NCI-H2029 treated with DMSO at 0.1 percent for 48 hours (cell line): ENCODE measurements at regions not wholly inside any gene's neighbourhood (a gene's known extent, or its start where the extent isn't known, plus 50 kb on each side); places are given as distances from the start of the nearest gene placed in this dataset.
"Not testable (repeated sequence)": the region's sequence is repeated elsewhere in the genome, so short reads cannot be mapped to it uniquely, and the experiment has no call there.

Experiments used
- DNase-seq: peaks from one replicate; lab custom pipeline; 2025; lab: John Stamatoyannopoulos, UW

GRCh38 chr12:17084831-17085230 lies 478.9 kb upstream of the LMO3 start:
- no peak for DNase-seq

GRCh38 chr12:17079251-17079909 lies 473.4 kb upstream of the LMO3 start:
- DNase-seq = no peak

- no peak for DNase-seq
These were observed 471.6 kb upstream of the LMO3 start for GRCh38 chr12:17077594-17077993.

GRCh38 chr12:17076811-17077210 lies 470.8 kb upstream of the LMO3 start:
- DNase-seq = no peak

- no peak for DNase-seq
These were observed 470.2 kb upstream of the LMO3 start for GRCh38 chr12:17076028-17076744.

GRCh38 chr12:17064834-17065233 lies 458.9 kb upstream of the LMO3 start:
- DNase-seq = no peak

GRCh38 chr12:17062267-17063036 lies 456.5 kb upstream of the LMO3 start:
- DNase-seq = no peak

- no peak for DNase-seq
These were observed 454.3 kb upstream of the LMO3 start for GRCh38 chr12:17060260-17060659.

GRCh38 chr12:17056546-17056945 lies 450.6 kb upstream of the LMO3 start:
- no peak for DNase-seq

- DNase-seq = no peak
These were observed 433.0 kb upstream of the LMO3 start for GRCh38 chr12:17038923-17039322.

GRCh38 chr12:17035372-17035771 lies 429.4 kb upstream of the LMO3 start:
- no peak for DNase-seq

- no peak for DNase-seq
These were observed 424.4 kb upstream of the LMO3 start for GRCh38 chr12:17030338-17030737.

- DNase-seq = no peak
These were observed 422.4 kb upstream of the LMO3 start for GRCh38 chr12:17028348-17028747.

GRCh38 chr12:17025424-17025823 lies 419.5 kb upstream of the LMO3 start:
- not testable (repeated sequence) for DNase-seq

GRCh38 chr12:17020765-17021164 lies 414.8 kb upstream of the LMO3 start:
- DNase-seq = no peak

- DNase-seq = no peak
These were observed 411.4 kb upstream of the LMO3 start for GRCh38 chr12:17017402-17017801.

- DNase-seq = no peak
These were observed 410.3 kb upstream of the LMO3 start for GRCh38 chr12:17016116-17016864.

- no peak for DNase-seq
These were observed 409.5 kb upstream of the LMO3 start for GRCh38 chr12:17015501-17015900.

GRCh38 chr12:17007442-17008040 lies 401.6 kb upstream of the LMO3 start:
- not testable (repeated sequence) for DNase-seq

GRCh38 chr12:16998538-16998937 lies 392.6 kb upstream of the LMO3 start:
- DNase-seq = not testable (repeated sequence)

GRCh38 chr12:16984484-16984883 lies 378.5 kb upstream of the LMO3 start:
- DNase-seq = no peak
